Thoracic aorta (tissue), 2 donors: ENCODE measurements at regions not wholly inside any gene's neighbourhood (a gene's known extent, or its start where the extent isn't known, plus 50 kb on each side); places are given as distances from the start of the nearest gene placed in this dataset.

Experiments used
- ATAC-seq: fragments of 150-250 bp; one replicate; pipeline ENCODE4 v1.8.0; 2017; ENCODE audit warnings: low read depth; ENCODE audit not compliant: insufficient number of reproducible peaks, low FRiP score
- DNase-seq: peaks from one replicate; pipeline ENCODE4 v3.0.0-alpha.2; 2020; ENCODE audit warnings: low spot score
- H3K27ac ChIP-seq, 2 donors: fragments of 200-600 bp; sonication (generic); 1 replicate in 1 of 2; 2 replicates in 1 of 2; pipeline ENCODE4 v1.5.1; 2016; ENCODE audit warnings: mild to moderate bottlenecking in 2 of 2, moderate library complexity in 2 of 2
- H3K27me3 ChIP-seq: fragments of 200-600 bp; sonication (generic); replicated peaks from 2 replicates; pipeline ENCODE4 v1.6.0; 2016; ENCODE audit warnings: mild to moderate bottlenecking; ENCODE audit not compliant: insufficient read depth
- H3K36me3 ChIP-seq: fragments of 200-600 bp; sonication (generic); one replicate; pipeline ENCODE4 v1.5.1; 2016
- H3K4me1 ChIP-seq, 2 donors: fragments of 200-600 bp; sonication (generic); 1 replicate in 1 of 2; 2 replicates in 1 of 2; pipeline versions ENCODE4 v1.5.1 to v1.6.0; 2016; ENCODE audit warnings: low read depth in 2 of 2, mild to moderate bottlenecking in 1 of 2; ENCODE audit not compliant: control insufficient read depth in 1 of 2
- H3K4me3 ChIP-seq: fragments of 200-600 bp; sonication (generic); 2 replicates; pipeline ENCODE4 v1.5.1; 2016; ENCODE audit warnings: mild to moderate bottlenecking
- H3K9me3 ChIP-seq: fragments of 200-600 bp; sonication (generic); 2 replicates; pipeline ENCODE4 v1.5.1; 2016
- TF ChIP-seq, protein P1 (sequence below): fragments of 200-600 bp; sonication (generic); IDR thresholded peaks from one replicate; pipeline ENCODE4 v1.5.1; 2019; ENCODE audit warnings: antibody characterized with exemption

DNA sequence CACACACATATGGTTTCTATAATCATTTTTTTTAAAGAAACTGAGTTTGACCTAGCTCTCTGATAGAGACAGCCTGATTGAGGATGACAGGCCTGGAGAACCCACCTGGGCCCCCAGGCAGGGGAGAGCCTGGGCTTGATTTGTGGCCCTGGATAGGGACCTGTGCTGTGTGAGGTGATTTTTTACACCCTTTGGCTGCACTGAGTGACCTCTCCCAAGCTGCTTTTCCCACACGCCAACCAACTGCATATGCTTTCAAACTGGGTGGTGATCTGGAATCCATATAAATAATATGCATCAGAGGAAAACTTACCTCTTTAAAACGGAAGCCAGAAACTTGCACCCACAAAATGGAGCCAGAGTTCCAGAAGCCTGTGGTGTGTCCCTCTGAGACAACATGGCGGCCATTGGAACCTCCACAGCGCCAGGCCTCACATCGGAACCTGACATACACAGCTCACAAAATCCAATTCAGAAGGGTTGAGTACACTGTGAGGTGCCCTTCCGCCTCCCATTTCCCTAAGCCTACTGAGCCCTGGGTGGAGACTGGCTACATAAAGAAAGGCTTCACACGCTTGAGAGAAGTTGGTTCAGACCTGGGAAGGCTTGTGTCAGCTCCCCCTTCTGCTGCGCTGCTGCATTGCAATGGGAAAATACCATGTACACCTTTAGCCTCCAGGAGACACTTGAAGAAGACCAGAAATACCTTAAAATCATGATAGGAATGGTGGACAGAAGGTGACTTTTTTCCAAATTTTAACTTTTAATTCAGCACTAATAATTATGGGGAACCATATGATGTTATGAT, 160.7 kb downstream of the HHIPL2 start:
- Histone ChIP-seq H3K36me3 (no peaks in the 10 kb centered on the region), H3K4me3 (no peak overlapping the region), H3K9me3 (no peaks in the 10 kb centered on the region), H3K4me1 (no peaks in the 10 kb centered on the region), H3K27me3 (no peaks in the 10 kb centered on the region), H3K27ac (no peak overlapping the region)
- ATAC-seq = no peak
- TF ChIP-seq, protein P1, sequence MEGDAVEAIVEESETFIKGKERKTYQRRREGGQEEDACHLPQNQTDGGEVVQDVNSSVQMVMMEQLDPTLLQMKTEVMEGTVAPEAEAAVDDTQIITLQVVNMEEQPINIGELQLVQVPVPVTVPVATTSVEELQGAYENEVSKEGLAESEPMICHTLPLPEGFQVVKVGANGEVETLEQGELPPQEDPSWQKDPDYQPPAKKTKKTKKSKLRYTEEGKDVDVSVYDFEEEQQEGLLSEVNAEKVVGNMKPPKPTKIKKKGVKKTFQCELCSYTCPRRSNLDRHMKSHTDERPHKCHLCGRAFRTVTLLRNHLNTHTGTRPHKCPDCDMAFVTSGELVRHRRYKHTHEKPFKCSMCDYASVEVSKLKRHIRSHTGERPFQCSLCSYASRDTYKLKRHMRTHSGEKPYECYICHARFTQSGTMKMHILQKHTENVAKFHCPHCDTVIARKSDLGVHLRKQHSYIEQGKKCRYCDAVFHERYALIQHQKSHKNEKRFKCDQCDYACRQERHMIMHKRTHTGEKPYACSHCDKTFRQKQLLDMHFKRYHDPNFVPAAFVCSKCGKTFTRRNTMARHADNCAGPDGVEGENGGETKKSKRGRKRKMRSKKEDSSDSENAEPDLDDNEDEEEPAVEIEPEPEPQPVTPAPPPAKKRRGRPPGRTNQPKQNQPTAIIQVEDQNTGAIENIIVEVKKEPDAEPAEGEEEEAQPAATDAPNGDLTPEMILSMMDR = no peak
- DNase-seq = no peak

DNA sequence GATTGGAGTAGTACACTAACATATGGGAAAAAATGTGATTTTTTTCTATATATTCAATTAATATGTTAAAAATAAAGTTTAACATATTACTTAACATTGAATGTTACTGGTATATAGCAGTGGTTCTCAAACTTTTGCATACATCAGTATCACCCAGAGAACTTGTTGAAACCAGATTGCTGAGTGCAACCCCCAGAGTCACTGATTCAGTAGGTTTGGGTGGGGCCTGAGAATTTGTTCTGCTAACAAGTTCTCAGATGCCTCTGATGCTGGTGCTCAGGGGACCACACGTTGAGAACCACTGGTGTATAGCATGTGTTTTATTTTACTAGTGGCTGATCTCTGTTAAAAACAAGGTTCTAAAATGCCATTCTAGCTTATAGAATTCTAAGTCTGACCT, 161.9 kb downstream of the HHIPL2 start:
- Histone ChIP-seq H3K36me3 (no peaks in the 10 kb centered on the region), H3K4me1 (no peaks in the 10 kb centered on the region), H3K27ac (no peak overlapping the region), H3K27me3 (no peaks in the 10 kb centered on the region), H3K4me3 (no peak overlapping the region), H3K9me3 (no peaks in the 10 kb centered on the region)
- DNase-seq (no peak), ATAC-seq (no peak)
- TF ChIP-seq, protein P1 = no peak

DNA sequence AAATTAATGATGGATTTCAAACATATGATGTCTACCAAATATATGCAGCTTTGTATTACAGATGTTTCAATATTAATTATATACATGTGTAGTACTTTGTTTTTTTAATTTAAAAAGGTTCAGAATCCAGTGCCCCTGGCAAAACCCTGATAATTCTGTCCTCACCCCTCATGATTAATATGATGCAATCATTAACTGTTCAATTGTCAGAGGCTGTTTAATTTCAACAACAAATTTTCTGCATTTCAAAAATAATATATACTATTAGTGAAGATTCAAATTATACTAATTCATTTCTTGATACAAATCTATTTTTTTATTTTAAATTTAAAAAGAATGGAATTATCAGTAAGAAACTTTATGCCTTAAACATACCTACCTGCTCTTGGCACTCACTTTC, 162.6 kb downstream of the HHIPL2 start:
- Histone ChIP-seq H3K9me3 (no peaks in the 10 kb centered on the region), H3K4me3 (no peak overlapping the region), H3K4me1 (no peaks in the 10 kb centered on the region), H3K36me3 (no peaks in the 10 kb centered on the region), H3K27ac (no peak overlapping the region), H3K27me3 (no peaks in the 10 kb centered on the region)
- TF ChIP-seq, protein P1 = no peak
- no peak for DNase-seq
- no peak for ATAC-seq

DNA sequence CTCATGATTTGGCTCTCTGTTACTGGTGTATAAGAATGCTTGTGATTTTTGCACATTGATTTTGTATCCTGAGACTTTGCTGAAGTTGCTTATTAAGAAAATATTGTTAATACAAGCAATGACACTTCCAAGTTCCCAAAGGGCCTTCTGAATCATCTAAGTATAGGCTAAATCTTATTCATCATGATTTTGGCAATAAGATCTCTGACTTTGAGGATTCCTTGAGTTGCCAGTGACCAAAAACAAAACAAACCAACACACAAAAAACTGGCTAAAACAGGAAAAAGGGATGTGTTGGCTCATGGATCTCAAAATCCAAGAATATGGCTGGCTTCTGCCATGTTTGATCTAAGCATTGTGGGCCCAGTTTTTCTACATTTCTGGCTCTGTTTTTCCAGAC, 163.4 kb downstream of the HHIPL2 start:
- Histone ChIP-seq H3K9me3 (no peaks in the 10 kb centered on the region), H3K4me3 (no peak overlapping the region), H3K27ac (no peak overlapping the region), H3K27me3 (no peaks in the 10 kb centered on the region), H3K36me3 (no peaks in the 10 kb centered on the region), H3K4me1 (no peaks in the 10 kb centered on the region)
- TF ChIP-seq, protein P1 = no peak
- no peak for ATAC-seq
- no peak for DNase-seq

DNA sequence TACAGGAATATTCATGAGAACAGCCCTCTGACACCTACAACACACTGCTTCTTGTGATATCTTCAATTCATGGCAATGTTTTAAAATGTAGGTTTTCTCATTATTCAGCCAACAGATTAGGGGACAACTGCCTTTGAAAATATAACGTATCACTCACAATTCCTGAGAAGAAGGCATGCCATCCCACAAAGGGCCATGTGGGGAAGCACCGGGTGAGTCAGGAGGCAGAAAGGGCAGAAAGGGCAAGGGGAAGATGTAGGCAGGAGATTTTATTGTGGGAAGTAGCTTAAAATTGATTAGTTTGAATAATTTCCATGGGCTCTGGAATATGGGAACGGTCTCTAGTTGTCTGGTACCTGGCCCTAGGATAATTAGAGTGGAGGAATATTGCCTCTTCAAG, 165.7 kb downstream of the HHIPL2 start:
- Histone ChIP-seq H3K27me3 (no peaks in the 10 kb centered on the region), H3K36me3 (no peaks in the 10 kb centered on the region), H3K4me3 (no peak overlapping the region), H3K9me3 (no peaks in the 10 kb centered on the region), H3K27ac (no peak overlapping the region), H3K4me1 (no peaks in the 10 kb centered on the region)
- no peak for DNase-seq
- TF ChIP-seq, protein P1 = no peak
- no peak for ATAC-seq
